GM21390 (cell line): ENCODE measurements at regions not wholly inside any gene's neighbourhood (a gene's known extent, or its start where the extent isn't known, plus 50 kb on each side); places are given as distances from the start of the nearest gene placed in this dataset.

Experiments
- ATAC-seq: cut with Tn5 transposase; IDR thresholded peaks from one replicate; pipeline ENCODE4 v1.9.1; 2021; ENCODE audit not compliant: unreplicated experiment

DNA sequence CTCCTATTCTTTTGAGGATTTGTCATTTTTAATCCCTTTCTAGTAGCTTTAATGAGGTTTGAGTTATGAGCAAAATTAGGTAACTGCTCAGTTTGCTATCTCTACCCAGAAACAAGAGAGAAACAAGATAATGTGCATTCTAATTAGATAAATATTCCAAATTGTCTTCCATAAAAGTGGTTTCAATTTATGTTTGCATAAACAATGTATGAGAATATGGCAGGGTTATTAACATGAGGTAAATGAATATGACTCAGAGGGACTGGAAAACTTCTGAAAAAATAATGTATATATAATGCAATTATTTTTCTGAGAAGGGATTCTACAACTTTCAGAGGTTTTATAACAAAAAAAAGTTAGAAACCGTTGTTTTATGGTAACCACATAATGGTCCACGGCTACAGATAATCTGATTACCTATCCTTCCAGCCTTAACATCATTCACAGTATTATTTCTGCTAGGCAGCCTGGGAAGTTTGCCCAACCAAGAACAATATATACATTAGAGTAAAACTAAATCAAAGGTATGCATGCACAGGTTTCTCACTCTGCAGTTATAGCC, 101.2 kb downstream of the CRPPA start:
- ATAC-seq: no peak

DNA sequence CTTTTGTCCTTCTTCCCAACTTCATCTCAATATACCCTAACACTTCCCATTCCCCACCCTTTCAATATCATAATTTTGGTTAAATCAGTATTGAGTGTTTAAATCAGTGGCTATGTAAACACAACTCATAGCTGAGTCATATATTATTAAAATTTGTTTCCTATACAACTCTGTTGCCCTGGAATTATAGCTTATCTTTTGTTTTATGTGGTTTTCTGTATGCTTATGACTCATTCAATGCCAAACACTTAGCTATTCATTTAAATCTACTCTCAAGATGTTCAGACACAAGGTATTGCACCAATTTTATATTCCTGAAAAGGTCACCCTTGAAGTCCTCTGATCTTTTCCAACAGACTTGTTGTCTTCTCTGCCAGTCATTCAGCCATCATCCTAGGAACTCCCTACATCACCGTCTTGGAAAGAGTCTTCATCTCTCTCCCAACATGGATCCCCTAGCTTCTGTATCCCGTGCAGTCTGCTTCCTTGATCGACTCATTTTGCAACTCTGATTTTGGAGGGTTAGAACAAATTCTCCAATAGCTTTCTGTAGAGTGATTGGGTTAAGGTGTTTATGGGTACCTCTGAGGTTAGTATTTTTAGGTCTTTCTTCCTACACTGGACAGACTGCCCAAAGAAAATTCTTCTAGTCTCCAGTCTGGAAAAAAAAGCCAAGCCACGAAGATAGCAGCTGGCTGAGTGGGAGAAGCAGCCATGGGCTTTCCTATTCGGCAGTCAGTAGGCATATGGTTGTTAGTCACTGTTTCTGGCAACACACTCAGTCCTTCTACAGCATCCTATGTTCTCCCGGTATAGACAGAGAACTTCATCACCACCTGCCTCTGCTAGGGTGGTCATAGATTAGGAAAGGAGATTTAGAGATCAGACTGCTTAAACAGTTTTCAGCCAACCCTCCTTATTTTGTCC, 102.1 kb downstream of the CRPPA start:
- no peak for ATAC-seq

DNA sequence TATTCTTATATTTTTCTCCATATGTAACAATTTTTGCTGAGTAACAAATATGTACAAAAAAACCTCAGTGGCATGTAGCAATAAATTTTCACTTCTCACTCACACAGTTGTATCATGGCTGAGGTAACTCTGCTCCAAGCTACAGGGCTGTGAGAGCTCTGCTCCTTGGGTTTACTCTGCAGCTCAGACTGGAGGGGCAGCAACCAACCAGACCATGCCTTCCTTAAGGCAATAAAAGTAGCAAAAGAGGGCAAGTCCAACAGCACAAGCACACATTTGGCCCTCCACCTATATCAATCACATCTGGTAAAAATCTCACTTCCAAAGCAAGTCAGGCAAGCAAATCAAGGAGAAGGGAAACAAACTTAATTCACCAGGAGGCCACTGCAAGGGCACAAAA, 102.9 kb downstream of the CRPPA start:
- no peak for ATAC-seq

DNA sequence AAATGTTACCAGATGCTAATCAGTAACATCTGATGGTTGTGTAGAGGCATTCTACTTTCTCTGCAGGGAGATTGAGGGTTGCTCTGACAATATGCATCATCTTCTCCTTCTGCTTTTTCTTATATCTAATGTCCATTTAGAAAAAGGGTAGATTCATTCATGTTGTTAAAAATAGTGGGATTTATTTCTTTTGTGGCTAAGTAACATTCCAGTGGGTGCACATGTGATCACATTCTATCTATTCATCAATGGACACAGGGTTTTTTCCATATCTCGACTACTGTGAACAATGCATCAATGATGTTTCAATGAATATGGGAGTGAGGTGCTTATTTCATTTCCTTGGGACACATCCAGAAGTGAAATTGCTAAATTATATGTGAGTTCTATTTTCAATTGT, 103.9 kb downstream of the CRPPA start:
- ATAC-seq: no peak

DNA sequence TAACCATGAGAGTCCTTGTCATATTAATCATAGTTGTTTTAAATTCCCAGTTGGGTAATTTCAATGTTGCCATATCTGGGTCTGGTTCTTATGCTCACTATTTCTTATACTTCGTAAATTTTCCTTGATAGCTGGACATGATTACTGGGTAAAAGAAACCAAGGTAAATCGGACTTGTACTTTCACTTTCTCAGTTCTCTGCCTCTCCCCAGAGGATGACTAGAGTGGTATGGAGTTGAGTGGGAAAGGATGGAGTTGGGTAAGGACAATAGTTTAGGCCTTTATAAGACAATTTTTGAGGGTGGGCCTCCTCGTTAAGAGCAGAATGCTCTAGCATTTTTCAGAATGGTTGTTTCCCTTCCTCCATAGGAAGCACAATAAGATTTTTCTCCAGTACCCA, 106.1 kb downstream of the CRPPA start:
- ATAC-seq: no peak

DNA sequence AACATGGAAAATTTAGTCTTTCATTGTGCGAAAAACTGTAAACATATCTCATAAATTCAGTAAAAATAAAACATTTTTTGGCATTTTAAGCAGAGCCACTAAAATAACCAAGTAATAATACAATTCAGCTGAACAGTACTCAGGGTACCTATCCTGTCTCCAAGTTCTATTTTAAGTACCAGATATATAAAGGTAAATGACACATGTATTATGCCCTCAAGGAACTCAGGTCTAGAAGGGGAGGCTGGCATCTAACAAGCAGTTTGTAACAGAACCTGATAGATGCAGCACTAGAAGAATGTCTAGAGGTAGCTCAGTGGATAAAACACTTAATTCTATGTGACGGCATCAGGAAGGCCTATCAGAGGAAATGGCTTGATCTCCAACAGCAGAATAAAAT, 112.2 kb downstream of the CRPPA start:
- no peak for ATAC-seq

DNA sequence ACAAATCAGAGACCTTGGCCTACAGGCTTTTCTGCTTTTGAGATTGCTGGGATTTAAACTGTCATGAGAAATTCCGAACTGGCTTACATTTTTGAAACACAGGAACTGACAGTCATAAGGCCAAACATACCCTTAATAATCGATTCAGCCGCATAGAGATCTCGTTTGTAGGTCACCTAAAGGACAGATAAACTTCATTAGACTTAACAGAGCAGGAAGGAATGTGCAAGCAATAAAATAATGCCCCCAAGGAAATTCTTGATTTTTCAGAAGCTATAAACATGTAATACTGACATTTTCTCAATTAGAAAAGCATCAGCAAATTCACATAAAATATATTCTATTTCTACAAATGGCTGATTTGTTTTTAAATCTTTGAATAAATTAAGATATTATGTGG, 120.0 kb downstream of the CRPPA start:
- no peak for ATAC-seq

DNA sequence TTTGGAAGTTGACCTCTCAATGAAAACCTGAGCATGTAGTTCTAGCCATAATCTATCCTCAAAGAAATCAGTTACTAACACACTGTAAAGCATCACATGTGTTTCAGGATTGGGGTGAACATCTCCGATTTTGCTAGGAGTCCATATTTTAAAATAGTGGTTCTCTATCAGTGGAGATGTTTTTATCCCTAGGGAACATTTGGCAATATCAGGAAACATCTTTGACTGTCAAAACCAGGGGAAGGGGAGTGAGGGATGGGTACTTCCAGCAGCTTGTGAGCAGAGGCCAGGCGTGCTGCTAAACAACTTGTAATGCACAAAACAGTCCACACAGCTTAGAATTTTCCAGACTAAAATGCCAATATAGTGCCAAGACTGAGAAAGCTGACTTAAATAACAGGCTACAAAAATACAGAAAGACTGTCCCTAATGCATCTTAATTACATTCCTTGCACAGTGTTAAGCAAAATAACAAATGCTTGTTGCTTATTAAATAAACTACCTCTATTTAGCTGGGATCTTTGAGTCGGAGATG, 120.9 kb downstream of the CRPPA start:
- no peak for ATAC-seq

DNA sequence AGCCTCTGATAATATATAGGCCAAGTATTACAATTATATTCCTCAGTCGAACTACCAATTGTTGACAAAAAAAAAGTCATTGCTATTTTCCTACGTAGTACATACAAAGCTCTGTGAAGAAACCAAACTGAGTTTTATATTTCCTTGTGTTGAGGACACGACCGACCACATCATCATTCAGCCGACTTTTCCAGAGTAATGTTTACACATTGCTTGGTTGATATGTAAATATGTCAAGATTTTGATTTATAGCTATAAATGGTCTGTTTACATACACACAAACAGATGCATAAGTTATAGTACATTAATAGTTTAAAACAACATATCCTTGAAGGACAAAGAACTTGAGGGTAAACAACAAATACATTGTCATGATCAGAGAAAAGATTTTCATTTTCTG, 121.5 kb downstream of the CRPPA start:
- ATAC-seq: no peak

DNA sequence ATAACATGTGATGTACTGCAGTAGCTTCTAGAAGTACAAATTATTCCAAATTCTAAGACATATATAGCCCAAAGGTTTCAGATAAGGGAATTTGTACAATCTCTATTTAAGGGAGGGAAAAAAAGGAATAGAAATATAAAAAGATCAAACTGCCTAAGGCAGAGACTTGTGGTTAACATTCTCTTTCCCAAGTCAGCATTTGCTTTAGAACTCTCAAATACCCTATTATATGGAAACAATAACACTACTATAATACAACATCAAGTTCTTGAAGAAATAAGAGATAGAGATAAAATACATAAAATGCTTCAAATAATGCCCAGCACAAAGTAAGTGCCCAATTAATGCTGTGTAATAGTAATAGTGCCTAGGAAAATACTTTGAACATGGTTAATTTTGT, 123.1 kb downstream of the CRPPA start:
- no peak for ATAC-seq

DNA sequence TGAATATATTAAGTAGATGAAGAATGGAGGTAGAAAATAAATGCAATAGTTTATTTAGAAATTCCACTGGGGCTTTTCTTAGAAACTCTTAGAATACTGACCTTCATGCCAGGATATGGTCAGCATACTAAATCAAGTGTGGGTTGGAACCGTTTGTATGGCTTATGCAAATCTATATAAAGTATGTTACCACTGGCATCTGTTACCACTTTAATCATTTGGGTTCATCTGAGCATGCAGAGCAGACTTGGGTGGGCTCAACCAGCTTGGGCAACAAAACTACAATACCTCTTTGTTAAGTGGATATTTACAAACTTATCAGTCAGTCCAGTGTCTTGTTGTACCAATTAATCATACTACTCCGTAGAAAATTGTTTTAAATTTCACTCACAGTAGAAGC, 125.8 kb downstream of the CRPPA start:
- ATAC-seq: no peak

DNA sequence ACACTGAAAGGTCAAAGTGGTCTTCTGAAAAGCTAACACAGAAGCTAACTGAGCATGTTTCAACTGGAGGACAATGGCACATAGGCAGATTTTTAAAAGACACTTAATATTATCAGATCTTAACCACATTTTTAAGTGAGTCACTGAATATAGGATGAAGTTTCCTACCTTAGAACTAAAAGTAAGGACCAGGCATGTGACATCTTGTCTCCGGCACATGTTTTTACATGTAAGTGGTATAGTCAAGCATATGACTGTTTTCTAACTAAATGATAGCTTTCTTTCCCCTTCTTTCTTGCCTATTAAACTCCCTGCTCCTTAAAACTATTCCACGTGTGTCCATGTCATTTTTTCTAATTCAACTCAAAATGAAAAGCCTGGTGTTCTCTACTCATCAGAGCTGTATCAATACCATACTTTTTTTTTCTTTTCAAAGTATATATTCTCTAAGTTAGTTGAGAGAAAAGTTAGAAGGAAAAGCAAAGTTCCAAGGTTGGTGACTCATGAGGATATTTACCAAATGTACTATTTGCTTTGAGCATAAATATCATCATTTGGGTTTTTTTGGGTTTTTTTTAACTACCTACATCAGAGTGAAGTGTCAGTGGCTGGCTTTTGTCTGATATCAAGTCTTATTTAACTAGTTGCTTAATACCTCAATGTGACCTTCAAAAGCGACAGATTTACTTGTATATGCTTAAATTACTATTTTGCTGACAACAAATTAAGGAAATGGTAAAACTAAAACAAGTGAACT, 127.5 kb downstream of the CRPPA start:
- ATAC-seq: no peak

DNA sequence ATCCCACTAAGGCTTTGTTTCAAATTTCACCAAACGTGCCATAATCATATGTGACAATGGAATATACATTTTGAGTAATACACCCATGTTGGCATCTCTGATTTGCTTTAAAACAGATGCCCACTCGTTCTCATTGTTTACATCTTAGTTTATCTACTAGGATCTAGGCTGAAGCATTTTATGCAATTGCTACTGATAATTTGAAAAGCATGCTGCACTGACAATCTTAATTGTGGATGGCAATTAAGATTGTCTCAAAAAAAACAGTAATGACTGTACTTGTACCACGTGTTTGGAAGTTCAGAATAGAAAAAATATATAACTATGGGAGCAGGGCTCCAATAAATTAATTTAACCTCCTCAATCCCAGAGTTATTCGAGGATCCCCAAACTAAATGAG, 136.8 kb downstream of the CRPPA start:
- ATAC-seq: no peak

DNA sequence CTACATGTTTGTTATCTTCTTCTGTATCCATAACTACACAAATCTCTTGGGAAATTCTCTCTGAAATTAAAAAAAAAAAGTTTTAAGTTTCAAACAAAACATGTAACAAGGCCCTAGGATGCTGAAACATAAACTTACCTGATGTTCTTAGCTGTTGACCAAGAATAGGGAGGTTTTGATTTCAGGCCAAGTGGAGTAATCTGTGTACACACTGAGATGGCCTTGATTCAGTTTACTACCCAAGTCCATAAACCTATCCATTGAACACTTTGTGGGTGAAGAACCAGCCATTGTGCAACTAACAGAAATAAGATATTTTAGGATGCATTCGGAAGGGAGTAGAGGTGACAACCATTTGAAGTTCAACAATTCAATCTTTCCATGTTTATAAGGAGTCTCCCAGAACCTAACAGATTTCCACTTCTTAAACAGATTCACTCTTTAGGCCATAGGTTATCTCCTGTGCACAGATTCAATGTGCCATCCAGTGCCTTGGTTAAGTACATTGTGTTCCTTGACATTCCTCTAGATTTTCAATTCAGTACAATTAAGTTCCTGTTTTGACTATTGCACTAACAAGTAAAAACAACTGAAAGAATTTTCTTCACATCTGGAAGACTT, 143.1 kb downstream of the CRPPA start:
- ATAC-seq: no peak

DNA sequence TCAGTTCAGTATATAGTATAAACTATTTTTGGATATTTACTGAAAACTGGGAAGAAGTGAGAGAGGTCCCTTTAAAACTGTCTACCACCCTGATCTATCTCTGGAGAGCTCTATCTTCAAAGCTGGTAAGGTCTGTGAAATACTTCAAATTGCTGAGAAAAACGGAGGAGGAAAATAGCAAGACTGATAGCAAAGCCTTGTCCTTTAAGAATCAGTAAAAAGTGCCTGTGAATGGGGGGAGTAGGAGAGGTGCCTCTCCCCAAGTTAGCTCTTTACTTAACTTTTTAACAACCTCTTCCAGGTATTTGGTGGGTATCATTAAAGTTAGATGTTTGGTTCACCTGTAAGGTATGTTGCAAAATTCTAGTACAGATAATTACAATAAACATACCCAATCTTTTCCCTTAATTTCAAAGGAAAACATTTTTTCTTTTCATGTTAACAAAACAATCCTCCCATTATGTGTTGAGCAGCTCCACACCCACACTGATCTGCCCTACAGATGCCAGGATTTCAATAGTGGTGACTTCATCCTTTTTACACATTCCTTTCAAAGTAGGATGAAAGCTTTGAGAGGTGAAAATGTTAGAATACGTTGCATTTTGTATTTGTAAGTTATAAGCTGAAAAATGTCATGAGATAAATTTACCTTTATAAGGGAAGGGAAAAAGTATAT, 149.2 kb downstream of the CRPPA start:
- no peak for ATAC-seq

DNA sequence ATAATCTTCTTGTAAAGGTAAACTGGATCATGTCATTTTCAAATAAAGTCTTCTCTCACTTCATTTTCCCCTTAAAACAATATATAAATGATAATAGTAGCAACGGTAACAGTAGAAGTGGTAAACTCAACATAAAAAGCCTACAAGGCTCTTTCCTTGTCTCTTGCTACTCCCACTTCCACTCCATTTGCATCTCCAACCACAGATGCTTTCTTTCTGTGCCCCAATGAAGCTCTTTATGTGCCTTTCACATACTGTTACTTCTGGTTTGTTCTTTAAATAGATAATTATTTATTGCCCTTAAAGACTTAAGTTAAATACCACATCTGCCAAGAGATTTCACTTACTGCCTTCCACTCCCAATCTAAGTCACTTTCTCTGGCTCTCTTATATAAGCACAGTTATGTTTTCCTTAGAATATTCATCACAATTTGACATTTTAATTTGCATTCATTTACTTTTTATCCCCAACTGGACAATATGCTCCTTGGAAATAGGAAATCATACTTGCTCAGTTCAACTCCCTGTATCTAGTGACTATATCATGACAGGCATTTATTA, 149.9 kb downstream of the CRPPA start:
- ATAC-seq: no peak

DNA sequence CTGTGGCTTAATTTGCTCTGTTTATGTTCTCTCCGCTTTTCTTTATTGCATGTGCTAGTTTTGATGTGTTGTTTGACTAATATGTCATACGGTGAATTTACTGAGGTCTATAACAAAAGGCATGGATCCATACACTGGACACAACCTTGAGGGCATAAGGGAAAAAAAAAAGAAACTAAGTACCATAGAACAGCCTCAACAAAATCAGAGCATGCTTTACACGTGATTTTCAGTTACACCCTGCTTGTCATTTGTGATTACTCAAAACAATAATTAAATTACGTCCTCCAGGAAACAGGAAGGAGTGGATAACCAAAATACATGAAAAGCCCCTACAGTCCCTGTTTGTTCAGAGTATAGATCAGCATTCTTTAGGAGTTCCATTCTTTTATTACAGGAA, 150.5 kb downstream of the CRPPA start:
- no peak for ATAC-seq

DNA sequence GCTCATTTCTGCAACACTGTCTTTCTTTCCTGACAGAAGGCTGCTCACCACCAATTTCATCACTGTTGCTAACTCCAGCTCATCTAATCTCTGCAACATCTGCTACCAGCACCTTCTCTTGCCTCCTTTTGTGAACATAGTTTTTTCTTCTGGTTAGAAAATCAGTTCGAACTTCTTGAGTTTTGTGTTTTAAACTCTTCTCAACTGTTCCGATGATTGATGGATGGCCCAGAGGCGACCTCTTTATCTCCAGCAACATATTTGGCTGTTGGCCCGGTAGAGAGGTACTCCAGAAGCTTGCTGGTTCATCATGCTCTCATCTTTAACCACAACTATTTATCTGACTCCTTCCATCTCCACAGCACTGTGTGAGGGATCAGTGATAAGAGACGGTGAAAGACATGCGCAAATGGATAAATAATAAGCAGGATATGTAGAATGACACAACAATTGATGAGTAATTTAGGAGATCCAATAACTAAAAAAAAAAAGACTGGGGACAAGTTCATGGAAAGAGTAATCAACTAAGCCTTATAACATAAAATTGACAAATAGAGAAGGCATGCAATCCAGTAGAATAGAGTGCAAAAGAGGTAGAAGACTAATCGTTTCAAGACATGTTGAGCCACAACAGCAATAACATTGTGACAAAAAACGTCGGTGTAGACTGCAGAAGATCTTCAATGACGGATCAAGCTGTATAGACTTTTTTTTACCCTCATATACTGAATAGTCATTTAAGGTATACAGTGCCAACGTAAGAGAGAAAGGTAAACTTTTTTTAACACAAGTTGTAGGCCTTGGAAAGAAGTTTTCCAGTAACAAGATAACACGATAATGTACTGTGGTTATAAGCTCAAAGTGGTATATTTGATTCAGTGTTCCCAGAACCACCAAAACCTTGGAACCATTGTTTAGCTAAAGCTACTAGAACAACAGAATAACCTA, 152.2 kb downstream of the CRPPA start:
- no peak for ATAC-seq
